ENCODE measurements at regions not wholly inside any gene's neighbourhood (a gene's known extent, or its start where the extent isn't known, plus 50 kb on each side); places are given as distances from the start of the nearest gene placed in this dataset.

GRCh38 chr5:91777671-91778070, 394.6 kb upstream of the ARRDC3 start:
- H3K4me1 ChIP-seq (ENCODE audit: control insufficient read depth in 2 of 2, insufficient read depth in 2 of 2, low read length in 2 of 2) = no peaks in the 10 kb centered on the region
- H3K4me1 Mint-ChIP-seq = no peaks in the 10 kb centered on the region
- H3K36me3 ChIP-seq (replicated peaks in 1 of 2; ENCODE audit: control extremely low read depth in 1 of 2, control insufficient read depth in 1 of 2, extremely low read depth in 1 of 2, insufficient read depth in 2 of 2, low read length in 1 of 2) = no peaks in the 10 kb centered on the region
- CTCF ChIA-PET = no interaction called here
- no peak overlapping the region for H3K9ac ChIP-seq (ENCODE audit: low read length)
- peaks cover 3% of the 10 kb centered on the region for H3K9me3 Mint-ChIP-seq (ENCODE audit: insufficient read depth)
- H3K27ac Mint-ChIP-seq = no peak overlapping the region
- H3K27me3 Mint-ChIP-seq = no peaks in the 10 kb centered on the region
- ATAC-seq (ENCODE audit: low read depth) (no peak), DNase-seq (no peak)
- no peak overlapping the region for H3K4me2 ChIP-seq (replicated peaks; ENCODE audit: low read depth, low read length, poor library complexity, severe bottlenecking)
- no peak overlapping the region for H3K4me3 ChIP-seq (ENCODE audit: control extremely low read depth in 1 of 5, extremely low read depth in 1 of 5, insufficient read depth in 1 of 5, low read depth in 2 of 5, low read length in 4 of 5)
- no peak overlapping the region for H2AFZ ChIP-seq (ENCODE audit: insufficient read depth, low read depth, low read length, poor library complexity, severe bottlenecking)
- intact Hi-C loops (cut with micrococcal nuclease) = no loop called here
- no peak overlapping the region for H3K4me3 Mint-ChIP-seq
- H4K20me1 ChIP-seq (ENCODE audit: control insufficient read depth, insufficient read depth, low read length, poor library complexity, severe bottlenecking) = no peaks in the 10 kb centered on the region
- POLR2A ChIA-PET = no interaction called here
- no peak for TF ChIP-seq EZH2 (IDR thresholded peaks at IDR 0.05; ENCODE audit: borderline replicate concordance, insufficient read depth, low read depth, low read length, poor library complexity, severe bottlenecking)
- no peak for TF ChIP-seq CTCF (IDR thresholded peaks at IDR 0.05)
- 86% methylated on average over 1 of the region's 2 CpGs for WGBS (ENCODE audit: insufficient coverage)
- H3K27me3 ChIP-seq (replicated peaks in 1 of 4; ENCODE audit: control extremely low read depth in 1 of 4, control insufficient read depth in 3 of 4, insufficient read depth in 4 of 4, low read length in 3 of 4) = no peaks in the 10 kb centered on the region
- no peaks in the 10 kb centered on the region for H3K79me2 ChIP-seq (ENCODE audit: control insufficient read depth, insufficient read depth, low read length)
- H3K27ac ChIP-seq (ENCODE audit: low read length in 2 of 2) = no peak overlapping the region
- H3K9me3 ChIP-seq (ENCODE audit: control extremely low read depth in 1 of 3, control insufficient read depth in 2 of 3, insufficient read depth in 1 of 3, low read length in 2 of 3) = no peaks in the 10 kb centered on the region

- DNase-seq = no peak
- no peak overlapping the region for H3K4me3 ChIP-seq (ENCODE audit: control extremely low read depth in 1 of 5, extremely low read depth in 1 of 5, insufficient read depth in 1 of 5, low read depth in 2 of 5, low read length in 4 of 5)
- H2AFZ ChIP-seq (ENCODE audit: insufficient read depth, low read depth, low read length, poor library complexity, severe bottlenecking) = no peak overlapping the region
- no peaks in the 10 kb centered on the region for H4K20me1 ChIP-seq (ENCODE audit: control insufficient read depth, insufficient read depth, low read length, poor library complexity, severe bottlenecking)
- Mint-ChIP-seq H3K27me3 (no peaks in the 10 kb centered on the region), H3K27ac (no peak overlapping the region), H3K4me3 (no peak overlapping the region), H3K4me1 (no peaks in the 10 kb centered on the region), H3K9me3 (ENCODE audit: insufficient read depth) (no peaks in the 10 kb centered on the region)
- intact Hi-C loops (cut with micrococcal nuclease) = no loop called here
- WGBS (ENCODE audit: insufficient coverage) = no CpG with 5 or more reads among the region's 2 CpGs
- H3K4me1 ChIP-seq (ENCODE audit: control insufficient read depth in 2 of 2, insufficient read depth in 2 of 2, low read length in 2 of 2) = no peaks in the 10 kb centered on the region
- ChIA-PET CTCF (no interaction called here), POLR2A (no interaction called here)
- no peak for TF ChIP-seq CTCF (IDR thresholded peaks at IDR 0.05)
- no peak for TF ChIP-seq EZH2 (IDR thresholded peaks at IDR 0.05; ENCODE audit: borderline replicate concordance, insufficient read depth, low read depth, low read length, poor library complexity, severe bottlenecking)
- no peak overlapping the region for H3K27ac ChIP-seq (ENCODE audit: low read length in 2 of 2)
- H3K9me3 ChIP-seq (ENCODE audit: control extremely low read depth in 1 of 3, control insufficient read depth in 2 of 3, insufficient read depth in 1 of 3, low read length in 2 of 3) = no peaks in the 10 kb centered on the region
- H3K4me2 ChIP-seq (replicated peaks; ENCODE audit: low read depth, low read length, poor library complexity, severe bottlenecking) = no peak overlapping the region
- no peaks in the 10 kb centered on the region for H3K79me2 ChIP-seq (ENCODE audit: control insufficient read depth, insufficient read depth, low read length)
- no peak for ATAC-seq (ENCODE audit: low read depth)
- H3K36me3 ChIP-seq (replicated peaks in 1 of 2; ENCODE audit: control extremely low read depth in 1 of 2, control insufficient read depth in 1 of 2, extremely low read depth in 1 of 2, insufficient read depth in 2 of 2, low read length in 1 of 2) = no peaks in the 10 kb centered on the region
- H3K9ac ChIP-seq (ENCODE audit: low read length) = no peak overlapping the region
- H3K27me3 ChIP-seq (replicated peaks in 1 of 4; ENCODE audit: control extremely low read depth in 1 of 4, control insufficient read depth in 3 of 4, insufficient read depth in 4 of 4, low read length in 3 of 4) = no peaks in the 10 kb centered on the region
These were observed 393.1 kb upstream of the ARRDC3 start for GRCh38 chr5:91776249-91776648.

Data from B cell (primary cell).